ENCODE measurements at regions not wholly inside any gene's neighbourhood (a gene's known extent, or its start where the extent isn't known, plus 50 kb on each side); places are given as distances from the start of the nearest gene placed in this dataset.

DNA sequence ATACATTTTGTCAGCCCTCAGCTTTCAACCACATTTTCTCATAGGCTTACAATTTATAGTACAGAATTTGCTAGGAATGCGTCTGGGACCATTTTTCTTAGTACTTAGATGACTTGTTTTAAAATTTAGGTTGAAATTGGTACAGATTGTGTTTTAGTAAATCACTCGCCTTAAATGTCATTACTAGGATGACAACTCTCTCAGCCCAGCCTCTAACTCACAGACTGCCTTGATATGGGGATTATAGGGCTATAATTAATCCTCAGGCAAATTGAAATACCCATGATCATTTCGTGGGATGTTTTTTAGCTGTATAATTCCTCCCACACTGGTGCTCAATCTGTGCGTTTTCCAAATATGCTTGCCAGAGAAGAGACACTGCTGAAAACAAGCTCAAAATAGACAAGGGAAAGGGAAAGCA lies 299.7 kb upstream of the AKR1E2 start:
- ChIA-PET CTCF (interaction anchor here (0.6 kb wide), 1 partner anchor 234 kb away, joined by 3 read pairs; no protein-coding TSS in a partner anchor), POLR2A (no interaction called here)
- BruUV-seq (replicated peaks) = no TSS peak

DNA sequence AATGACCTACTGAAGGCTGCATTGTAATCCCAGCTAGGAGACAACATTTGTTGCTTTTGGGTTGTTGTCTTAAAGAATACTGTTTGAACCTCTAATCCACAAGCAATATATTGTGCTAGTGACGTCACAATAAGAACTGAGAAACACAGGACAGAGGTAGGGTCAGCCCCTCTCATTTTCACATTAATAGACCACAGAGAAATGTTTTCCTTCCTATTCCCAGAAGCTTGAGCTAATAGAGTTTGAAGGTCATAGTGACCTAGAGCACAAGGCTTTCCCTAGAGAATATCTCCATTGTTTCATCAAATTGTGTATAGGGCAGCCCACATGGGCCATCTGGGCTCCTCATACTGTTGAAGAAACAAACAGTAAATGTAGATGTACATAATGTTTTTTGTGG lies 300.9 kb upstream of the AKR1E2 start:
- H3K9me3 Mint-ChIP-seq (ENCODE audit: unreplicated experiment) = no peaks in the 10 kb centered on the region
- no peaks in the 10 kb centered on the region for H3K27me3 Mint-ChIP-seq (ENCODE audit: insufficient read depth, unreplicated experiment)
- ChIA-PET POLR2A (interaction anchor here (0.8 kb wide), 1 partner anchor 14 kb away, joined by 4 read pairs; no protein-coding TSS in a partner anchor), CTCF (interaction anchor here (0.5 to 1.1 kb wide), 2 partner anchors 13 to 132 kb away, joined by 3 to 5 read pairs; no protein-coding TSS in a partner anchor)
- peaks cover 13% of the 10 kb centered on the region for H3K4me1 Mint-ChIP-seq (ENCODE audit: insufficient read depth, unreplicated experiment)
- no TSS peak for BruUV-seq (replicated peaks)
- TF ChIP-seq, protein P1, sequence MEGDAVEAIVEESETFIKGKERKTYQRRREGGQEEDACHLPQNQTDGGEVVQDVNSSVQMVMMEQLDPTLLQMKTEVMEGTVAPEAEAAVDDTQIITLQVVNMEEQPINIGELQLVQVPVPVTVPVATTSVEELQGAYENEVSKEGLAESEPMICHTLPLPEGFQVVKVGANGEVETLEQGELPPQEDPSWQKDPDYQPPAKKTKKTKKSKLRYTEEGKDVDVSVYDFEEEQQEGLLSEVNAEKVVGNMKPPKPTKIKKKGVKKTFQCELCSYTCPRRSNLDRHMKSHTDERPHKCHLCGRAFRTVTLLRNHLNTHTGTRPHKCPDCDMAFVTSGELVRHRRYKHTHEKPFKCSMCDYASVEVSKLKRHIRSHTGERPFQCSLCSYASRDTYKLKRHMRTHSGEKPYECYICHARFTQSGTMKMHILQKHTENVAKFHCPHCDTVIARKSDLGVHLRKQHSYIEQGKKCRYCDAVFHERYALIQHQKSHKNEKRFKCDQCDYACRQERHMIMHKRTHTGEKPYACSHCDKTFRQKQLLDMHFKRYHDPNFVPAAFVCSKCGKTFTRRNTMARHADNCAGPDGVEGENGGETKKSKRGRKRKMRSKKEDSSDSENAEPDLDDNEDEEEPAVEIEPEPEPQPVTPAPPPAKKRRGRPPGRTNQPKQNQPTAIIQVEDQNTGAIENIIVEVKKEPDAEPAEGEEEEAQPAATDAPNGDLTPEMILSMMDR (IDR thresholded peaks at IDR 0.05; ENCODE audit: unreplicated experiment) = no peak
- DNase-seq (ENCODE audit: unreplicated experiment) = no peak
- no peaks in the 10 kb centered on the region for H3K36me3 Mint-ChIP-seq (ENCODE audit: insufficient read depth, unreplicated experiment)
- no peak overlapping the region for H3K4me3 Mint-ChIP-seq (ENCODE audit: unreplicated experiment)
- H3K27ac Mint-ChIP-seq (ENCODE audit: low read depth, unreplicated experiment) = no peak overlapping the region
- intact Hi-C loops (cut with micrococcal nuclease) = no loop called here

More for the DNA sequence above, 299.7 kb upstream of the AKR1E2 start:
- H3K9me3 Mint-ChIP-seq (ENCODE audit: unreplicated experiment) = no peaks in the 10 kb centered on the region
- H3K36me3 Mint-ChIP-seq (ENCODE audit: insufficient read depth, unreplicated experiment) = no peaks in the 10 kb centered on the region
- H3K27ac Mint-ChIP-seq (ENCODE audit: low read depth, unreplicated experiment) = no peak overlapping the region
- TF ChIP-seq, protein P1 (IDR thresholded peaks at IDR 0.05; ENCODE audit: unreplicated experiment) = no peak
- H3K4me1 Mint-ChIP-seq (ENCODE audit: insufficient read depth, unreplicated experiment) = peaks cover 8% of the 10 kb centered on the region
- no peak overlapping the region for H3K4me3 Mint-ChIP-seq (ENCODE audit: unreplicated experiment)
- DNase-seq (ENCODE audit: unreplicated experiment) = no peak
- intact Hi-C loops (cut with micrococcal nuclease) = no loop called here
- H3K27me3 Mint-ChIP-seq (ENCODE audit: insufficient read depth, unreplicated experiment) = no peaks in the 10 kb centered on the region

DNA sequence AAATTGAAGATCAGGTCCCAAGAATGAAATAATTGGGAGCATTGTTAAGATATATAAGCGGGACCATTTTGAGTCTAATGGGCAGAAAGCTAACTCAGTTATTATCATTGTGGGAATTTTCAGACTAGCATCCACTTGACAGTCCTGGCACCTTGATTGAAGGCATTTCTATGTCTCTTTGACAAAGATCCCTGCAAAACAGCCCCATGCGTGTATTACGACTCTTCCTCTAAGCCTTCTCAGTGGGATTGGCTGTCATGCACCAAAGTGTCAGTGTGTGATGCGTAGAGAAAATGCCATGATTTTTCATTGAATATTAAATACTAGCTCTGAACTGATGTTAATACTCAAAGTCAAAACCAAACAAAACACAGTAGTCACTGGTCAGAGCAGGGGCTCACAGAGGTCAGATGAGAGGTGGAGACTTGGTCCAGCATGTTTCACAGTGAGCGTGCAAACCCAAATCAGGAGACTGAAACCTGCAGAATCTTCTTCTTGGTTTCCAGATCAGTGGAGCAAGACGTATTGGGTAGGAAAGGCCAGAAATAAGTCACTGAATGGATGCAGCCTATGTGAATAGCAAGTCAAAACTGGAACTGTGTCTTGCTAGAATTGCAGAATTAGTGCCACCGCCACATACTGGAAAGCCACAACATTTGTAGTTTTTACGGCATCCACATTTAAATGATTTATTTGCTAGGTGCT lies 303.6 kb upstream of the AKR1E2 start:
- Mint-ChIP-seq H3K9me3 (ENCODE audit: unreplicated experiment) (peaks cover 11% of the 10 kb centered on the region), H3K4me1 (ENCODE audit: insufficient read depth, unreplicated experiment) (peaks cover 15% of the 10 kb centered on the region), H3K27me3 (ENCODE audit: insufficient read depth, unreplicated experiment) (no peaks in the 10 kb centered on the region), H3K27ac (ENCODE audit: low read depth, unreplicated experiment) (no peak overlapping the region), H3K4me3 (ENCODE audit: unreplicated experiment) (no peak overlapping the region), H3K36me3 (ENCODE audit: insufficient read depth, unreplicated experiment) (no peaks in the 10 kb centered on the region)
- DNase-seq (ENCODE audit: unreplicated experiment) = no peak
- TF ChIP-seq, protein P1 (IDR thresholded peaks at IDR 0.05; ENCODE audit: unreplicated experiment) = no peak
- BruUV-seq (replicated peaks) = no TSS peak
- ChIA-PET CTCF (no interaction called here), POLR2A (interaction anchor here (1.1 to 1.4 kb wide), 2 partner anchors 8 to 10 kb away, joined by 4 to 6 read pairs; no protein-coding TSS in a partner anchor)
- intact Hi-C loops (cut with micrococcal nuclease) = no loop called here

DNA sequence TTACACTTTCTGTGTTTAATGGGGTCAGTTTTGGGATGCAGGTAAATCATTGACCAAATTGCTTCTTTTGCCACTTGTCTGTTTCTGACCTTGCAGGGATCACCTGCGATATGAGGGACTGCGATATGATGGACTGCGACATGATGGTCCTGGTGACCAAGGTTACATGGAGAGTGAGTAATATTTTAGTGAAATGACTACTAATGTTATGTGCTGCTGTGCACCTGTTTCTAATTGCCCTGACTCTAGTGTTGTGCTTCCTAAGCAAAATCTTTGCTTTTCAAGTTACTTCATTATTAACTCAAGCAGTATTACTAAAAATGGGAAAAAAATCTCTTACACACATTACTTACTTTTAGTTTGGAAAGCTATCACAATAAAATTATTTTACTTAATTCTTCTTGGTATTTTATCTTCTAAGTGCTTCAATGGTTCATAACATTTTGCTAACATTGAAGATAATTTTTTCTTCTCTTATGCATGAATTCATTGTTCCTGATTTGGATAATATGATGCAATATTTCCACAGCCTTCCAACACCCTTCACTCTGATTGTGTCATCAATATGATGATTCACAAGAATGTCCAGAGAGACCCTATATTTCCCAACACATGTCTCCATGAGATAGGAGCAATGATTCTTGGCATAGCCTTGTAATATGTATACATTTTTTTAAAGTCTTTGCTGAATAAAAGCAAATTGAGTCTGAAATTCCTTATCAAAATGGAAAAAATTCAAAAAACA lies 306.2 kb upstream of the AKR1E2 start:
- peak; percentile 92 for DNase-seq (ENCODE audit: unreplicated experiment)
- TF ChIP-seq, protein P1 (IDR thresholded peaks at IDR 0.05; ENCODE audit: unreplicated experiment) = no peak
- H3K4me3 Mint-ChIP-seq (ENCODE audit: unreplicated experiment) = no peak overlapping the region
- no peaks in the 10 kb centered on the region for H3K27me3 Mint-ChIP-seq (ENCODE audit: insufficient read depth, unreplicated experiment)
- H3K36me3 Mint-ChIP-seq (ENCODE audit: insufficient read depth, unreplicated experiment) = no peaks in the 10 kb centered on the region
- intact Hi-C loops (cut with micrococcal nuclease) = no loop called here
- H3K4me1 Mint-ChIP-seq (ENCODE audit: insufficient read depth, unreplicated experiment) = peaks cover 12% of the 10 kb centered on the region
- peaks cover 17% of the 10 kb centered on the region for H3K9me3 Mint-ChIP-seq (ENCODE audit: unreplicated experiment)
- POLR2A ChIA-PET = interaction anchor here (0.7 to 1.5 kb wide), 4 partner anchors 21 to 734 kb away, joined by 3 to 5 read pairs (median 3); partner anchors contain the start of gene KLF6
- no TSS peak for BruUV-seq (replicated peaks)
- H3K27ac Mint-ChIP-seq (ENCODE audit: low read depth, unreplicated experiment) = peak overlapping the region; percentile 14
- CTCF ChIA-PET = no interaction called here
